ENCODE measurements at regions not wholly inside any gene's neighbourhood (a gene's known extent, or its start where the extent isn't known, plus 50 kb on each side); places are given as distances from the start of the nearest gene placed in this dataset.
"Not testable (repeated sequence)": the region's sequence is repeated elsewhere in the genome, so short reads cannot be mapped to it uniquely, and the experiment has no call there.

- DNase-seq, result not testable (repeated sequence)
These were observed 187.3 kb downstream of the CHIC2 start for GRCh38 chr4:53877096-53877495.

GRCh38 chr4:53866055-53866454, 198.3 kb downstream of the CHIC2 start:
- DNase-seq, result no peak

- DNase-seq, result no peak
These were observed 199.4 kb downstream of the CHIC2 start for GRCh38 chr4:53865054-53865453.

GRCh38 chr4:53863736-53864365, 200.6 kb downstream of the CHIC2 start:
- peak; percentile 25 to 89 (median 75) for DNase-seq

GRCh38 chr4:53863158-53863557, 201.2 kb downstream of the CHIC2 start:
- DNase-seq, result peak; percentile 76 to 93 (median 88)

- DNase-seq, result peak; percentile 27 to 81 (median 55)
These were observed 202.4 kb downstream of the CHIC2 start for GRCh38 chr4:53861856-53862610.

- no peak for DNase-seq
These were observed 205.1 kb downstream of the CHIC2 start for GRCh38 chr4:53859305-53859704.

GRCh38 chr4:53858744-53859143, 205.7 kb downstream of the CHIC2 start:
- no peak for DNase-seq

- DNase-seq, result peak; percentile 61 to 88 (median 75)
These were observed 208.7 kb downstream of the CHIC2 start for GRCh38 chr4:53855581-53856250.

- peak in 2 of 3 donors; percentile 22 to 42 for DNase-seq
These were observed 209.3 kb downstream of the CHIC2 start for GRCh38 chr4:53854991-53855568.

- DNase-seq, result peak in 1 of 3 donors; percentile 24
These were observed 212.1 kb downstream of the CHIC2 start for GRCh38 chr4:53852343-53852742.

GRCh38 chr4:53847965-53848364, 216.4 kb downstream of the CHIC2 start:
- DNase-seq, result no peak

- no peak for DNase-seq
These were observed 219.9 kb downstream of the CHIC2 start for GRCh38 chr4:53844551-53844950.

GRCh38 chr4:53844133-53844532, 220.3 kb downstream of the CHIC2 start:
- DNase-seq, result no peak

GRCh38 chr4:53841711-53842110, 222.7 kb downstream of the CHIC2 start:
- DNase-seq, result no peak

- no peak for DNase-seq
These were observed 223.8 kb downstream of the CHIC2 start for GRCh38 chr4:53840643-53841042.

GRCh38 chr4:53833302-53834003, 231.0 kb downstream of the CHIC2 start:
- not testable (repeated sequence) for DNase-seq

GRCh38 chr4:53832549-53832948, 231.9 kb downstream of the CHIC2 start:
- DNase-seq, result no peak

GRCh38 chr4:53830511-53830910, 233.9 kb downstream of the CHIC2 start:
- no peak for DNase-seq

- DNase-seq, result no peak
These were observed 230.0 kb upstream of the LNX1 start for GRCh38 chr4:53821179-53821851.

GRCh38 chr4:53818104-53818503, 226.8 kb upstream of the LNX1 start:
- no peak for DNase-seq

Data from muscle of back (tissue), 3 donors.